Muscle of back (tissue), 3 donors: ENCODE measurements at regions not wholly inside any gene's neighbourhood (a gene's known extent, or its start where the extent isn't known, plus 50 kb on each side); places are given as distances from the start of the nearest gene placed in this dataset.
A peak's percentile ranks its signal among the peaks of the same experiment; 100 is the strongest.
"Not testable (repeated sequence)": the region's sequence is repeated elsewhere in the genome, so short reads cannot be mapped to it uniquely, and the experiment has no call there.

Source experiments
- DNase-seq, 3 donors: peaks; one replicate each; pipeline versions ENCODE4 v3.0.0 to v3.0.0-alpha.2; 2013

GRCh38 chr12:46670636-46671035 is 155.2 kb downstream of the SLC38A4 start:
- no peak for DNase-seq

GRCh38 chr12:46669720-46670119 is 156.1 kb downstream of the SLC38A4 start:
- DNase-seq: no peak

- no peak for DNase-seq
Measured at GRCh38 chr12:46667551-46667950, 158.2 kb downstream of the SLC38A4 start.

GRCh38 chr12:46664761-46665287 is 161.0 kb downstream of the SLC38A4 start:
- DNase-seq: peak in 1 of 3 donors; percentile 62

- no peak for DNase-seq
Measured at GRCh38 chr12:46663318-46663717, 162.5 kb downstream of the SLC38A4 start.

GRCh38 chr12:46661110-46661845 is 164.5 kb downstream of the SLC38A4 start:
- peak; percentile 72 to 95 (median 88) for DNase-seq

- peak in 1 of 3 donors; percentile 19 for DNase-seq
Measured at GRCh38 chr12:46660719-46661109, 165.1 kb downstream of the SLC38A4 start.

GRCh38 chr12:46660276-46660675 is 165.5 kb downstream of the SLC38A4 start:
- DNase-seq: peak in 1 of 3 donors; percentile 24

GRCh38 chr12:46659824-46660223 is 166.0 kb downstream of the SLC38A4 start:
- DNase-seq: peak in 1 of 3 donors; percentile 32

GRCh38 chr12:46659032-46659650 is 166.7 kb downstream of the SLC38A4 start:
- DNase-seq: peak in 1 of 3 donors; percentile 51

GRCh38 chr12:46657453-46658411 is 168.1 kb downstream of the SLC38A4 start:
- DNase-seq: no peak

GRCh38 chr12:46655984-46656383 is 169.8 kb downstream of the SLC38A4 start:
- DNase-seq: not testable (repeated sequence)

GRCh38 chr12:46653311-46653710 is 172.5 kb downstream of the SLC38A4 start:
- no peak for DNase-seq

GRCh38 chr12:46652692-46653091 is 173.1 kb downstream of the SLC38A4 start:
- DNase-seq: no peak

- DNase-seq: no peak
Measured at GRCh38 chr12:46650688-46651087, 175.1 kb downstream of the SLC38A4 start.

GRCh38 chr12:46649433-46649832 is 176.4 kb downstream of the SLC38A4 start:
- no peak for DNase-seq

- DNase-seq: no peak
Measured at GRCh38 chr12:46647034-46647433, 178.8 kb downstream of the SLC38A4 start.

- DNase-seq: not testable (repeated sequence)
Measured at GRCh38 chr12:46641649-46642048, 184.1 kb downstream of the SLC38A4 start.

GRCh38 chr12:46635818-46636217 is 190.0 kb downstream of the SLC38A4 start:
- no peak for DNase-seq

- peak in 1 of 3 donors; percentile 14 for DNase-seq
Measured at GRCh38 chr12:46629331-46630229, 196.2 kb downstream of the SLC38A4 start.

GRCh38 chr12:46628176-46628575 is 197.6 kb downstream of the SLC38A4 start:
- DNase-seq: no peak
